HG02981 (cell line): ENCODE measurements at regions not wholly inside any gene's neighbourhood (a gene's known extent, or its start where the extent isn't known, plus 50 kb on each side); places are given as distances from the start of the nearest gene placed in this dataset.
"Not testable (repeated sequence)": the region's sequence is repeated elsewhere in the genome, so short reads cannot be mapped to it uniquely, and the experiment has no call there.

Experiments
- ATAC-seq: cut with Tn5 transposase; IDR thresholded peaks from one replicate; pipeline ENCODE4 v1.9.1; 2021; ENCODE audit warnings: mild to moderate bottlenecking, moderate library complexity; ENCODE audit not compliant: unreplicated experiment

DNA sequence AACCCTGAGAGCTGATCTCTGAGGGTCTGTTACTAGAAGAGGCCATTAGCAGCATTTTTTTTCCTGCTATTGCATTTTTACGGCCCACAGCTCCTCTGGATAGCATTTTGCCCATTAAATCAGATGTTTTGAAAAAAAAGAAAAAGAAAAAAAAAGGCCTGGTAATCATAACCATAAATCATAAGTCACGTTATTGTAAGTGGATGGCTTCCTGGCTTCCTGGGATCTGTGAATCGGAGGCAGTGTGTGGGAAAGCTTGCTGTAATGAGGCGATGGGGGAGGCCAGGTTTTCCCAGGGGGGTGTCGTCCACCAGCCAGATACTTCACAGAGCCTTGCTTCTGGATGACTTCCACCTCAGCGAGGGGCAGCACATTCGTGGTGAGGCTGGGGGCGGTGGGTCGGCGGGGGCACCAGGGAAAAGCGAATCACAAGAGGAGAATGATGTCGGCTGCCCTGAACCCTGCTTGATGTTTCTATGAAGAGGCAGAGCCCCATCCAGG lies 106.5 kb upstream of the SYT13 start:
- no peak for ATAC-seq

GRCh38 chr11:45392154-45392553 lies 106.0 kb upstream of the SYT13 start:
- no peak for ATAC-seq

DNA sequence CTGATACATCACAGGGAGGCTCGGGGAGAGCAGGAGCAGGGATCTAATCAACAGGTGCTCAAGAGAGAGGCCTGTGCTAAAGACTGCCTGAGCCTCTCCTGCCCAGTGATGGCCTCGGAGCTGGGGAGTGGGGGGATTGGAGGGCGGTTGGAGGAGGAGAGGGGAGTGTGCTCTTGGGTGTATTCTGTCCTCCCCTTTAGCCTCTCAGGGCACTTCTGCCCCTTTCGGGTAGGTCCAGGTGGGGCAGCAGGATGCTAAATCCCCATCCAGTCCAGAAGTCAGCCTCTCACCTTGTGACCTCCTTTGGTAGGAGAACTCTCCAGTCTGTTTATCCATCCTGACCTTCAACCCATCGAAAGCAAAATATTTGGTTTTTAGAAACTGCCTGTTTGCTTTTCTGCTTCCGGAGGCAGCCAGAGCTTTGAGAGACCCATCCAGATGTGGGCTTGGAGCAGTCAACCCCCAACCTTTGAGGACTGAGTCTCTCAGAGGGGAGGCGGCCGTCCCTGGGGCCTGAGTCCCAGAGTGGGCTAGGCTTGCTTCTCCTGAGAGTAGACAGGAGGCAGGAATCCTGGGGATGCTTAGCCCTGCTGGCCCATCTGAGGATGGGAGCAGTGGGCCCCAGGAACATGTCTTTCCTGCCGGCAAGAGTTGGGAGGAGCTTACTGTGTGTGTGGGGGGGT lies 105.2 kb upstream of the SYT13 start:
- ATAC-seq: no peak

DNA sequence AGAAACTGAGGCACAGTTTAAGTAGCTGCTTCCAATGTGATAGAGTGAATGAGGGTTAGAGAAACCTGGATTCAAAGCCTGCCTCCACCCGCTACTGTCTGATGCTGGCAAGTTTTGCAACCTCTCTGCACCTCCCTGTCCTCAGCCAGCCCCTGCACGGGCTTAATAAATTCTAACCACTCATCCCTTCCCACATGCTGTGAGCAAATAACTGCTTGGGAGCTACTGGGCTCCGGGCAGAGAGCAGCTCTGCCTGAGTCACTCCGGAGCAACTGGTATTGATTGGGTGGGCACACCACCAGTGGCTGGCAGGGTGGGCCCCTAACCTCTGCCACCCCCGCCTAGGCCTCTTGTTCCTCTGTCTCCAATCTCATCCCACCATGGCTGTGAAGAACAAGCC lies 104.3 kb upstream of the SYT13 start:
- ATAC-seq: no peak

GRCh38 chr11:45388472-45388871 lies 102.3 kb upstream of the SYT13 start:
- no peak for ATAC-seq

DNA sequence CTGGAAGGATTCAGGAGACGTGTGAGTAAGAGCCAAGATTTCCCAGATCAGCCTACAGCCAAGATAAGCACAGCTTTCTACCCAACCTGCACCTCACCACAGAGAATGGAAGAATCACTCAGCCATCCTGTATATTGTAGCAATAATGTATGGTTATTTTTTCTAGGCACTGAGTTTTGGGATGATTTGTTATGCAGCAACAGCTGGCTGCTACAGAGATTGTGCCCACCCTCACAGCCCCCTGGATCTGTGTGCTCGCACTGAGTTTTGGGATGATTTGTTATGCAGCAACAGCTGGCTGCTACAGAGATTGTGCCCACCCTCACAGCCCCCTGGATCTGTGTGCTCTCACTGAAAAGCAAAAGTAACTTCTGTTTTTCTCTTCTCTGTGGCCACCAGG lies 101.7 kb upstream of the SYT13 start:
- ATAC-seq: not testable (repeated sequence)

GRCh38 chr11:45386972-45387371 lies 100.8 kb upstream of the SYT13 start:
- ATAC-seq: no peak

GRCh38 chr11:45385844-45386243 lies 99.7 kb upstream of the SYT13 start:
- ATAC-seq: no peak

DNA sequence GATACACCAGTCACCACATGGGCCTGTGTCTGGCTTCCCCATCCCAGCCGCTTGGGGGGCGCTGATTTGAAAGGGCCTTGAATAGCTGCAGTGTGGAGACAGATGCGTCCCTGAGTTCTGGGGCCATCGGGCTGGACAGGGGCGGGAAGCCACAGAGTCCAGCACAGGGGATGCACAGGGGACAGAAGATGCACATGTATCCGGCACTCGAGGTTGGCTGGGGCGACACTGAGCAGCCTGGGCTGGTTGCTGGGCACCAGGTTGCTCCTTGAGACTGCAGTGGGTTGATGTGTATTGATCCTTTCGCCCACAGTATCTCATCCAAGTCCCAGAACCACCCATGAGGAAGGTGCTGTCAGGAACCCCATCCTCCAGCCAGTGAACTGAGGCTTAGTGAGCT lies 99.3 kb upstream of the SYT13 start:
- no peak for ATAC-seq

DNA sequence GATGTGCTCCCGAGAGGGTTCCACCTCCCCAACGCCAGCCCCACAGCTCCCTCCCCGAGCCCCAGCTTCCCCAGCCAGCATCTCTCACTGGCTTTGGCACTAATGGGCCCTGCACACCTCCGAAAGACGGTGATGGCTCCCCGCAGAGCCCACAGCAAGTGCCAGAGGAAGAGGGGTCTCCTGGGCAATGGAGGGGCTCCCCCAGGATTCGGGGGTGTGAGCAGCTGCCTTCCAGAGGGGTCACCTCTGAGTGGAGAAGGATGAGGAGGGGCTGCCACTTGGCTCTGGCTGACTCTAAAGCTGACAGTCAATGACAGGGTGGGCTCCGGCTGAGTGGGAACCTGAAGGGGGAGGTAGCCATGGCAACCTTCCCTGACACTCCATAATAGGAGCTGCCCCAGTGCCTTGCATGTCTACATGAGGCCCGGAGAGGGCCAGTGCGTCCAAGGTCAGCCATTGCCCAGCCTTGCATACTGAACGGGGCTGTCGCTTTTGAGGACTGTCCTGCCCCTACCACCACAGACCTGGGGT lies 98.6 kb upstream of the SYT13 start:
- no peak for ATAC-seq

DNA sequence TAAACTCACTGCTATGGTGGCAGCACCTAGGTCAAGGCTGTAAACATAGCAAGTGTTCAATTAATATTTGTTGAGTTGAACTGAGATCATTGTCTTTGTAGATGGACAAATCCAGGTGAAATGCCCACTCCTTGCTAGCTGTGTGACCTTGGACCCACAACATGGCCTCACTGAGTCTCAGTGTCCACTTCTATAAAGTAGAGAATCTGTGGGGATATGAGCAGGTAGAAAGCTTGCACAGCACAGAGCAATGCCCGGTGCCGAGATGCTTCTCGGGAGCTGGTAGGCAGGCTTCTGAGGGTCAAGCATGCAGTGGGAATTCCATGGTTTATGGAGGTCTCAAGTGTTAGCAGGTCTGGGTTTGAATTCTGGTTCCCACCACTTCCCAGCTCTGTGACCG lies 97.9 kb upstream of the SYT13 start:
- no peak for ATAC-seq

- ATAC-seq: no peak
Measured at GRCh38 chr11:45383224-45383623, 97.1 kb upstream of the SYT13 start.

DNA sequence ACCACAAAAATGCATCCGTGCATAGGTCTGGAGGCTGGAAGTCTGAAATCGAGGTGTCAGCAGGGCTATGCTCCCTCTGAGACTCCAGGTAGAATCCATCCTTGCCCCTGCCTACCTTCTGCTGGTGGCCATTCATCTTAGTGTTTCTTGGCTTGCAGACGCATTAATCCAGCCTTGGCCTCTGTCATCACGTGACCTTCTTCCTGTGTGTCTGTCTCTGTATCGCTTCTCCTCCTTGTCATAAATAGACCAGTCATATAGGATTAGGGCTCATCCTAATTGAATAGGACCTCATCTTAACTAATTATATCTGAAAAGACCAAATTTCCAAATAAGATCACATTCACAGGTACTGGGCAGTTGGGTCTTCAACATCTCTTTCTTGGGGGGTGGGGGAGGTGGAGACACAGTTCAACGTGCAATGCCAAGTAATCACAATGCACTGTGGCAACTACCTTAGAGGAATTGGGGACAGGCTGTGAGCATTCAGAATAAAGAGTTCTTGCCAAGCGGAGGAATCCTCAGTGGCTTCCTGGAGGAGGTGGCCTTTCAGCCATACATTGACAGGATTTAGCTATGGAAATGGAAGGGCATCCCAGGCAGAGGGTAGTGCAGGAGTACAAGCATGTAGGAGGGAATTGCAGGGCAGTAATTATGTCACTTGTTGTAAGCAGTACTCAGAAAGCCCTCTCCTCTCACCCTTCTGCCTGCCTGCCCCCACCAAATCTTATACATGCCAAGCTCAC lies 96.2 kb upstream of the SYT13 start:
- ATAC-seq: no peak

- ATAC-seq: no peak
Measured at GRCh38 chr11:45379162-45379863, 93.2 kb upstream of the SYT13 start.

- no peak for ATAC-seq
Measured at GRCh38 chr11:45378516-45378915, 92.4 kb upstream of the SYT13 start.

GRCh38 chr11:45374653-45375059 lies 88.5 kb upstream of the SYT13 start:
- no peak for ATAC-seq

DNA sequence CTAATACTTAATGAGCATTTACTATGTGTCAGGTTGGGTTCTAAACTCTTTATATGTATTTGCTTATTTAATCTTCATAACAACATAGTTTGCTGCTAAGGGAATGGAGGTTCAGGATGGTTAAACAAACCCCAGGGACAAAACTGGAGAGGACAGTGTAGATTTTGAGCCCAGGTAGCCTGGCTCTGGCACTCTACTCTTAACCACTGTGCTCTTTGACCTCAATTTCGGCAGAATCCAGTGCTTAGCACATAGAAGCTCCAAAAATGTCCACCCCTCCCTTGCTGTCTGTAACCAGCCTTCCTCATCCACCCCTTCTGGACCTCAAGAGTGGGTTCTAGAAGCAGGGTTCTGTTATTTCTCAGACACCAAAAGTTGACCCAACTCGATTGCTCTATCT lies 88.0 kb upstream of the SYT13 start:
- ATAC-seq: no peak

DNA sequence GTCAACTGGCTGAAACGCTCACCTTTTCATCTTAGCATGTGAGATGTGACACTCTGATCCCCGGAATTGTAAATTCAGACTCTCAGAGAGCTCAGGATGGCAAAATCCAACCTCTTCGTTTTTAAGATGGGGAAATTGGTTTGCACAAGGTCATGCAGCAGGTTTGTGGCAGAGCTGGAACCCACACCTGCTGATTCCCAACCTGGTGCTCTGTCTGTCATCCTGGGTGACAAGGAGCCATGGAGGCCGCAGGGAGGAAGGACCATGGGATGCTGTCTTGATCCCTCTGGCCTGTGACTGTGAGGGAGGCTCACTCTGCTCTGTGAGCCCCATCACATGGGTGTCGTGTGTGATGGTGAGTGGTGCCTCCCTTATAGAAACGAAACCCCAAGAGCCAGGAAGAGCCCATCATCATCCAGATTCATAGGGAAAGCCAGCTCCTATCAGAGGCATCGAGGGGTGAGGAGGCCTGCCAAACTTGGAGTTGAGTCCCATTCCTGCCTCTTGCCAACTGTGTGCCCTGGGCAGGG lies 87.4 kb upstream of the SYT13 start:
- no peak for ATAC-seq

DNA sequence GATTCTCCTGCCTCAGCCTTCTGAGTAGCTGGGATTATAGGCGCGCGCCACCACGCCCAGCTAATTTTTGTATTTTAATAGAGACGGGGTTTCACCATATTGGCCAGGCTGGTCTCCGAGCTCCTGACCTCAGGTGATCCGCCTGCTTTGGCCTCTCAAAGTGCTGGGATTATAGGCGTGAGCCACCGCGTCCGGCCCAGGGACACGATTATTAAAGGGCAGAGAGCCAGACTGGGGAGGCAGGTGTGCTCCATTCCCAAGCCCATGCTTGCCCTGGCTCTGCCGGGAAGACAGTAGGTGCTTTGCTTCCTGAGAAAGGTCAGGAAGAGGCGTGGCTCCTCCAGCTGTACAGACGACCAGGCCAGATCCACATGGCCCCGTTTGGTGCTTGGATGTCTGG lies 86.3 kb upstream of the SYT13 start:
- ATAC-seq: not testable (repeated sequence)

DNA sequence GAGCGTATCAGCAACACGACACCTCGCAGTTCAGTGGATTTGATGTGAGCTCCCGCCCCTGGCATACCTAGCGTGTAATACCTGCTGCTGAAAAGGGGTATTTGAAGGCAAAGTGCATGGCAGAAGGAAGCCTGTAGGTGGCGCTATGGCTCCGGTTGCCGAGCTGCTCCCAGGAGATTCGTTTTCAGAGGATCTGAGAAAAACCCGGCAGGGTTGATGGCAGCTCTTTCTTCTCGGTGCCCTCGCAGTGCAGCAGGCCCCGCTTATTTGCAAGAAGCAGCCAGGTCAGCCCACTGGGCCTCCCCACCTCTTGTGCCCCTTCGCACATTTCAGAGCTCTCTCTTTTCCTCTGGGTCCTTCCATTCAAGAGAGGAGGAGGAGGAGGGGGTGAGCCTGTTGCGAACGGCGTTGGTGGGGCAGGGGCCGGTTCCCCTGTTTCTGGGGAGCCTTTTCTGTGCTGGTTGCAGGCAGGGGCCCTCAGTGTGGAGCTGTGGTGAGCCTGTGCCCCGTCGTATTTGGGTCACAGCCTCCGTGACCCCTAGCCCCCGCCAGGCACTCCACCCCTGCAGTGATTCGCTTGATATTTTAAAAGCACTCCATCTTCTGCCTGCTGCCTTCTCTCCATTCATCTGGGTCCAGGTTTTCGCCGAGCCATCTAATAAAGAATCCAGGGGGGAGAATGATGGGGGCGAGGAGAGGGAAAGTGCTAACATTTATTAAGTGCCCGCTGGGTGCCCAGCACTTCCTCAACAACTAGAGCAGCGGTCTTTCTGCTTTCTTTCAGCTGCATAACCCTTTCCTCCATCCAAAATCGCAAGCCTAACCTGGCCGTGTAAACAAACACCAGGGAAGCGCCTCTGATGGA lies 85.3 kb upstream of the SYT13 start:
- ATAC-seq: no peak
